Left renal pelvis (tissue), 4 donors: ENCODE measurements at regions not wholly inside any gene's neighbourhood (a gene's known extent, or its start where the extent isn't known, plus 50 kb on each side); places are given as distances from the start of the nearest gene placed in this dataset.
A peak's percentile ranks its signal among the peaks of the same experiment; 100 is the strongest.

Experiments
- DNase-seq, 4 donors: peaks; one replicate each; pipeline ENCODE4 v3.0.0-alpha.2; 2013; ENCODE audit warnings: low read depth in 4 of 4, low spot score in 3 of 4

DNA sequence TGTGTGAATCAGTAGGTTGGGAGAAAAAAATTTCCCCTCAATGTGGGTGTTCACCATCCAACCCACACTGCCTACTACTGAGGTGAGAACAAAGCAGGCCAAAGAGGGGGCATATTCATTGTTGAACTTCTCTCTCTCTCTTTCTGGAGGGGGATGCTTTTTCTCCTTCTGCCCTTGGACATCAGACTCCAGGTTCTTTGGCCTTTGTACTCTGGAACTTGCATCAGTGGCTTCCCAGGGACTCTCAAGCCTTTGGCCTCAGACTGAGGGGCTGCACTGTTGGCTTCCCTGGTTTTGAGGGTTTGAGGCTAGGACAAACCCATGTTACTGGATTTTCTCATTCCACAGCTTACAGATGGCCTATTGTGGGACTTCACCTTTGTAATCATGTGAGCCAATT, 417.2 kb downstream of the ELAVL2 start:
- DNase-seq, result no peak

DNA sequence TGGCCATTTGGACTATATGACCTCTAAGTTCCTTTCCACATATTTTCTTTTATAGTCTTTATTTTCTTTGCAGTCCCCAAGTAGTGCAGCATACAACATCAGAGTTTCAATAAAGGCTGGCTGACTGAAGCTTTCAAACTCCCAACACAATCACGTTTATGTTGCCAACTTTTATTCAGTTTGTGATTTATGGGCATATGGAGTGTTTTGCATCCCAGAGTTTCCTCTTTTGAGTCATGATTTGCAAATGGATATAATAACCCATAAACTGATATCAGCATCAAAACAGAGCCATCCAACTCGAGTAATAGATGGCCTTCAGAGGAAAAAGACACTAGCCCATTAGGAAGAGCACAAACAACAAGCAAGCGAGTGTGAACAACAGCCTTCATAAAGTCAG, 414.0 kb downstream of the ELAVL2 start:
- no peak for DNase-seq

GRCh38 chr9:23412458-23412857, 413.6 kb downstream of the ELAVL2 start:
- DNase-seq, result no peak

- DNase-seq, result no peak
Measured at GRCh38 chr9:23413541-23413940, 412.5 kb downstream of the ELAVL2 start.

- DNase-seq, result no peak
Measured at GRCh38 chr9:23423999-23424398, 402.0 kb downstream of the ELAVL2 start.

- DNase-seq, result no peak
Measured at GRCh38 chr9:23426144-23426543, 399.9 kb downstream of the ELAVL2 start.

- no peak for DNase-seq
Measured at GRCh38 chr9:23431459-23431858, 394.6 kb downstream of the ELAVL2 start.

- DNase-seq, result no peak
Measured at GRCh38 chr9:23434654-23435053, 391.4 kb downstream of the ELAVL2 start.

- DNase-seq, result no peak
Measured at GRCh38 chr9:23438299-23438907, 387.6 kb downstream of the ELAVL2 start.

- no peak for DNase-seq
Measured at GRCh38 chr9:23441275-23441674, 384.8 kb downstream of the ELAVL2 start.

DNA sequence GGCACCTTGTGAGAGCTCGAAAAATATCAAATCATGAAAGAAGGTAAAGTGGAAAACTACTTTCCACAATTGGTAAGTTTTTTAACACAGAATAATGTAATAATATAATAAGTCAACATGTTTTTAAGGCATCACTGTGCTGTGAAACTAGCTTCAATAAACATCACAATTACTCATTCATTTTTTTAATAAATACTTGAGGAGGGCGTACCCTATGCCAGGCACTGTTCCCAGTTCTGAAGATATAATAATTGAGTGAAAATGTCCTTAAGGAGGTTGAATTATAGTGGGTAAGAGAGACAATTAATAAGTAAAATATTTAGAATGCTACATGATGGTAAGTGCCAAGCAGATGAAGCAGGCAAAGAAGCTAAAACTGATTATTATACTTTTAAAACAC, 381.4 kb downstream of the ELAVL2 start:
- no peak for DNase-seq

DNA sequence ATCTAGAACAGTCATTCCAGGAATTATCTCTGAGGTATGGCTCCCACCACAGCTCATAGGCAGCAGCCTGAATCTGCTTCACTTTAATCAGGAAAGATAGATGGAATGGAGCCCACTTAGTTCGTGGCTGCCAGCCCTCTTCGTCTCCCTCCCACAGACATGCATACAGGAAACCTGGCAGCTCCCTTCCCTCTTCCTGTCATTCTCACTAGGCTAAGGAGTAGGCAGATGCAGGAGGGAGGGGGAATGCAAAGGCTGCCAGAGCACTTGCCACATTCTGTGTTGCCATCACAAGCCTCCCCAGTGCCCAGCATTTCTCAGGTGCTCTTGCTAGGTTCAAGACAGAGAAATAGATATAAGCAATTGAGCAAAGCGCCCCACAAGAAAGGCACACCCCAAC, 378.9 kb downstream of the ELAVL2 start:
- DNase-seq, result no peak

- DNase-seq, result no peak
Measured at GRCh38 chr9:23447944-23448343, 378.1 kb downstream of the ELAVL2 start.

GRCh38 chr9:23451802-23452418, 374.1 kb downstream of the ELAVL2 start:
- no peak for DNase-seq

DNA sequence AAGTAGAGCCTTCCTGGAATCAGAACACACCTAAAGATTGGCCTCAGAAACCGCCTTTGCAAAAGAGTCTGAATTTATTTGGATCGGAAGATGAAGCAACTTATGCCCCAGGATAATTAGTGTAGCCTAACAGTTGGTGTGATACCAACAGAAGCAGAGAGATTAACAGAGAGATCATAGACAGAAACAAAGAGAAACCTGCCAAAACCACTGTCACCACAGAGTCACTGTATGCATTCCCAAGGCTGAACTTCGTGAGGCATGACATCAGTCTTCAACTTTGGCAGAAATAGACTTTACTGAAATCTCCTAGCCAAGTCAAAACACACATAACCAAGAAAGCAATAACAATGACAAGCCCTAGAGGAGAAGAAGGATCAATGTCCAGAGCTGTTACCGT, 361.8 kb downstream of the ELAVL2 start:
- no peak for DNase-seq

GRCh38 chr9:23467276-23467675, 358.8 kb downstream of the ELAVL2 start:
- no peak for DNase-seq

DNA sequence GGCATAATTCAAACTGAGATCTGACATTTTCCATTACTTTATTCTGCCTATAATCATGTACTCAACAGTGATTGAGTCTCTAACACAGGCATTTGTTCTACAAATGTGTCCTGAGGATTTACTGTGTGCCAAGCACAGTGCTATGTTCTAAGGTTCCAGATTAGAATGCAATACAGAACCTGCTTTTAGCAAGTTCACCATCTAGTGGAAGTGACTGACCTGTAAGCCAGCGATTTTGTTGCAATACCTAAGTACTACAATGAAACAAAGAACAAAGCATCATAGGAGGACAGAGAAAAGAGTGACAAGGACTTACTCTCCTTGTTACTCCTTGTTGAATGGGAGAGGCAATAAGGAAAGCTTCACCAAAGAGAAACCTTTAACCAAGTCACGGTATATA, 348.1 kb downstream of the ELAVL2 start:
- no peak for DNase-seq

DNA sequence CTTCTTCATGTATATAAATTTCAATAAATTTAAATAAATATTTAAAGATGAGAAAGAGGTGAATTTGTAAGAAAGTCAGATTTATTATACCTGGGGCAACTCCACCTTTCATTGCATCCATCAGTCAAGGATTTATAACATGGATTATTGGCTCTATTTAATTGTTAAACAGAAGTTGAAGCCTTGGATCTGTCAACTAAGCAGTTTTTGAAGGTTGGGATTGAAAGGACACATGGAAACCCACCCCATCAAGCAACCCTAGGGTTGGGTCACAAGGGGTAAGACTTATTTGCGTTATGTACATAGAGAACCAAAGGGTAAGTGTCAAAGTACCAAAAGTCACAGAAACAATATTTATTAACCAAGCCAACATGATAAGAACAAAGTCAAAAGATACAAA, 342.5 kb downstream of the ELAVL2 start:
- no peak for DNase-seq

- peak; percentile 5 to 22 (median 16) for DNase-seq
Measured at GRCh38 chr9:23492126-23493002, 333.7 kb downstream of the ELAVL2 start.

- no peak for DNase-seq
Measured at GRCh38 chr9:23493219-23493618, 332.8 kb downstream of the ELAVL2 start.

DNA sequence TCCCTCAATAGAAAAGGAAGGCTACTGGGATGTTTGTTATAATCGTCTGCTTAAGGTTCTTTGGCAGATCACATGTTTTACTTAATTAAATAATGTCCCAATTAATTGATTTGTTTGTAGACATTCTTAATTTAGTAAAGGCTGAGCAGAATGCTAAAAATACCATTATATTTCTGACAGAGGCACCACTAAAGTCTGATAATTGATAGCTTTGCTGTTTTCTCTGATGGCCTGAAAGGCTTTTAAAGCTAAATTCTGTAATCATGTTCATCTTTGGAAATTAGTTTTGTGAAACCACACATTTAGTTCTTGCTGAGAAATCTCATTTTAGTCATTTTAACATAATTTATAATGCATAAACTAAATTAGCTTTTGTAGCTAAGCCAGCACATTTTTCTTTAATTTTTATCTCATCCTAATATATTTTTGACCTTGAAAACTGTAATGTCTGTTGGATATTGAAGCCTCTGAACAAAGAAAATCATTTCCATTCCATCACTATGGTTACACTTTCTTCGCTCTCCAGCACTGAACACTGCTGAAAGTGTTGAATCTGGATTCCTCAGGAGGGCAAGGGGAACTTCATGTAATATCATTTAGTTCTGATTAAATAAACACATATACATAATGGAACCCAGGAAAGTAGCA, 329.4 kb downstream of the ELAVL2 start:
- no peak for DNase-seq
